Adrenal gland (tissue), 9 donors: ENCODE measurements at regions not wholly inside any gene's neighbourhood (a gene's known extent, or its start where the extent isn't known, plus 50 kb on each side); places are given as distances from the start of the nearest gene placed in this dataset.

Source experiments
- DNase-seq, 7 donors: peaks; one replicate each; pipeline ENCODE4 v3.0.0-alpha.2; 2019 to 2020
- H3K27ac ChIP-seq, 5 donors: fragments of 200-600 bp; sonication (generic) in 4 of 5; 1 replicate in 3 of 5; 2 replicates in 2 of 5; pipeline versions ENCODE4 v1.5.1 to v1.8.0; 2016 to 2020; ENCODE audit warnings: mild to moderate bottlenecking in 1 of 5
- H3K27me3 ChIP-seq: fragments of 200-600 bp; 2 replicates; pipeline ENCODE4 v1.8.0; 2021
- H3K36me3 ChIP-seq, 2 donors: fragments of 200-600 bp; replicated peaks in 1 of 2; 1 replicate in 1 of 2; 2 replicates in 1 of 2; pipeline versions ENCODE4 v1.5.1 to v1.8.0; 2018 to 2022
- H3K4me1 ChIP-seq, 2 donors: fragments of 200-600 bp; replicated peaks in 1 of 2; 1 replicate in 1 of 2; 2 replicates in 1 of 2; pipeline versions ENCODE4 v1.5.1 to v1.8.0; 2018 to 2021
- H3K4me3 ChIP-seq, 4 donors: fragments of 200-600 bp; sonication (generic) in 3 of 4; one replicate each; pipeline ENCODE4 v1.5.1; 2016 to 2018
- H3K9me3 ChIP-seq, 3 donors: fragments of 200-600 bp; sonication (generic) in 1 of 3; replicated peaks in 1 of 3; 1 replicate in 2 of 3; 2 replicates in 1 of 3; pipeline versions ENCODE4 v1.5.1 to v1.8.0; 2016 to 2021
- CTCF ChIP-seq, 6 experiments: fragments of 450-650 bp in 4 of 6; fragments of 200-600 bp in 2 of 6; sonication (generic) in 1 of 6; IDR thresholded peaks; 1 replicate in 5 of 6; 2 replicates in 1 of 6; pipeline versions ENCODE4 v1.5.1 to v1.8.0; 2016 to 2021; ENCODE audit warnings: antibody characterized with exemption in 6 of 6, mild to moderate bottlenecking in 2 of 6, moderate library complexity in 1 of 6
- POLR2A ChIP-seq, 2 donors: fragments of 450-650 bp; IDR thresholded peaks; one replicate each; pipeline ENCODE4 v1.6.1; 2017; ENCODE audit warnings: antibody characterized with exemption in 2 of 2, mild to moderate bottlenecking in 2 of 2, moderate library complexity in 1 of 2
- WGBS, 4 donors: extraction: QIAGEN DNeasy Blood & Tissue Kit in 2 of 4; methylation state at CpG; one replicate each; pipeline versions ENCODE4 v1.1.5 to v1.1.7; 2013 to 2017; 5-methylcytosine and 5-hydroxymethylcytosine counted together
- intact Hi-C, 2 donors: fragments of 100-400 bp; cut with DNase I; formaldehyde crosslinking; loops; one replicate each; pipeline versions ENCODE4 v1.14.1 to v1.15.0; 2022 to 2023
- donor health status: healthy with polysubstance abuse.
- donor health status: Bipolar disorder and iron deficiency.
- donor health status: DM: yes; HTN: yes; CAD: no.
- donor health status: DM: no; HTN: no; CAD: no.
- donor health status: DM: no; HTN: no; CAD: no.

GRCh38 chr15:62272290-62272689 is 107.2 kb upstream of the C2CD4B start:
- no peaks in the 10 kb centered on the region for H3K27me3 ChIP-seq
- H3K36me3 ChIP-seq = no peaks in the 10 kb centered on the region
- no peaks in the 10 kb centered on the region for H3K4me1 ChIP-seq
- TF ChIP-seq CTCF (IDR thresholded peaks at IDR 0.05) = no peak
- no peak for TF ChIP-seq POLR2A (IDR thresholded peaks at IDR 0.05)
- H3K9me3 ChIP-seq = peaks cover 0 to 13% (median 0%) of the 10 kb centered on the region in 3 donors
- H3K4me3 ChIP-seq = no peak overlapping the region
- DNase-seq = no peak
- no peak overlapping the region for H3K27ac ChIP-seq
- intact Hi-C loops = no loop called here
- WGBS, 4 donors = 81 to 90% (median 86%) methylated on average over 1 of the region's 1 CpG

- DNase-seq = no peak
- intact Hi-C loops = no loop called here
- H3K9me3 ChIP-seq = no peaks in the 10 kb centered on the region
- H3K27me3 ChIP-seq = peaks cover 4% of the 10 kb centered on the region
- no peaks in the 10 kb centered on the region for H3K4me1 ChIP-seq
- 63 to 79% (median 69%) methylated on average over 7 of the region's 7 CpGs for WGBS, 4 donors
- TF ChIP-seq POLR2A (IDR thresholded peaks at IDR 0.05) (no peak), CTCF (IDR thresholded peaks at IDR 0.05) (no peak)
- H3K4me3 ChIP-seq = no peak overlapping the region
- H3K27ac ChIP-seq = no peak overlapping the region
- H3K36me3 ChIP-seq = no peaks in the 10 kb centered on the region
Observed at GRCh38 chr15:62275831-62276230, 110.7 kb upstream of the C2CD4B start.

GRCh38 chr15:62277816-62278394 is 112.8 kb upstream of the C2CD4B start:
- TF ChIP-seq POLR2A (IDR thresholded peaks at IDR 0.05) (no peak), CTCF (IDR thresholded peaks at IDR 0.05) (no peak)
- H3K4me3 ChIP-seq = no peak overlapping the region
- H3K9me3 ChIP-seq = no peaks in the 10 kb centered on the region
- no peaks in the 10 kb centered on the region for H3K36me3 ChIP-seq
- H3K4me1 ChIP-seq = no peaks in the 10 kb centered on the region
- no peak for DNase-seq
- intact Hi-C loops = no loop called here
- 49 to 62% (median 54%) methylated on average over 2 of the region's 2 CpGs for WGBS, 4 donors
- no peak overlapping the region for H3K27ac ChIP-seq
- H3K27me3 ChIP-seq = peaks cover 7% of the 10 kb centered on the region

- no peaks in the 10 kb centered on the region for H3K4me1 ChIP-seq
- no peak overlapping the region for H3K4me3 ChIP-seq
- WGBS, 4 donors = 78 to 85% (median 83%) methylated on average over 4 of the region's 4 CpGs
- DNase-seq = no peak
- peaks cover 7% of the 10 kb centered on the region for H3K27me3 ChIP-seq
- H3K36me3 ChIP-seq = no peaks in the 10 kb centered on the region
- H3K27ac ChIP-seq = no peak overlapping the region
- H3K9me3 ChIP-seq = no peaks in the 10 kb centered on the region
- no peak for TF ChIP-seq POLR2A (IDR thresholded peaks at IDR 0.05)
- no peak for TF ChIP-seq CTCF (IDR thresholded peaks at IDR 0.05)
- intact Hi-C loops = no loop called here
Observed at GRCh38 chr15:62278534-62278933, 113.4 kb upstream of the C2CD4B start.
